ENCODE measurements at regions not wholly inside any gene's neighbourhood (a gene's known extent, or its start where the extent isn't known, plus 50 kb on each side); places are given as distances from the start of the nearest gene placed in this dataset.

- CTCF ChIA-PET = no interaction called here
- no peak for TF ChIP-seq CTCF (IDR thresholded peaks at IDR 0.05; ENCODE audit: low read depth, low read length)
- POLR2A ChIA-PET = no interaction called here
- H3K9me3 ChIP-seq (ENCODE audit: control insufficient read depth, insufficient read depth, low read length) = no peaks in the 10 kb centered on the region
- H3K4me3 ChIP-seq (ENCODE audit: low read depth, low read length) = no peak overlapping the region
- no peak overlapping the region for H3K27ac ChIP-seq (ENCODE audit: low read depth, low read length)
- DNase-seq (ENCODE audit: low read depth, low spot score) = no peak
- no peaks in the 10 kb centered on the region for H3K27me3 ChIP-seq (ENCODE audit: control insufficient read depth, insufficient read depth, low read length)
Measured at GRCh38 chr4:165782623-165783022, 90.4 kb upstream of the TLL1 start.

- no peak overlapping the region for H3K4me3 ChIP-seq (ENCODE audit: low read depth, low read length)
- no peak overlapping the region for H3K27ac ChIP-seq (ENCODE audit: low read depth, low read length)
- no peaks in the 10 kb centered on the region for H3K9me3 ChIP-seq (ENCODE audit: control insufficient read depth, insufficient read depth, low read length)
- TF ChIP-seq CTCF (IDR thresholded peaks at IDR 0.05; ENCODE audit: low read depth, low read length) = no peak
- H3K27me3 ChIP-seq (ENCODE audit: control insufficient read depth, insufficient read depth, low read length) = no peaks in the 10 kb centered on the region
- ChIA-PET CTCF (interaction anchor here (0.6 kb wide), 1 partner anchor 198 kb away, joined by 3 read pairs; no protein-coding TSS in a partner anchor), POLR2A (no interaction called here)
- DNase-seq (ENCODE audit: low read depth, low spot score) = no peak
Measured at GRCh38 chr4:165783626-165784025, 89.4 kb upstream of the TLL1 start.

- ChIA-PET POLR2A (no interaction called here), CTCF (no interaction called here)
- no peak overlapping the region for H3K27ac ChIP-seq (ENCODE audit: low read depth, low read length)
- no peaks in the 10 kb centered on the region for H3K27me3 ChIP-seq (ENCODE audit: control insufficient read depth, insufficient read depth, low read length)
- H3K9me3 ChIP-seq (ENCODE audit: control insufficient read depth, insufficient read depth, low read length) = no peaks in the 10 kb centered on the region
- no peak for DNase-seq (ENCODE audit: low read depth, low spot score)
- no peak overlapping the region for H3K4me3 ChIP-seq (ENCODE audit: low read depth, low read length)
- TF ChIP-seq CTCF (IDR thresholded peaks at IDR 0.05; ENCODE audit: low read depth, low read length) = no peak
Measured at GRCh38 chr4:165784672-165785071, 88.4 kb upstream of the TLL1 start.

- Histone ChIP-seq H3K27ac (ENCODE audit: low read depth, low read length) (no peak overlapping the region), H3K4me3 (ENCODE audit: low read depth, low read length) (no peak overlapping the region), H3K27me3 (ENCODE audit: control insufficient read depth, insufficient read depth, low read length) (no peaks in the 10 kb centered on the region), H3K9me3 (ENCODE audit: control insufficient read depth, insufficient read depth, low read length) (no peaks in the 10 kb centered on the region)
- TF ChIP-seq CTCF (IDR thresholded peaks at IDR 0.05; ENCODE audit: low read depth, low read length) = no peak
- no peak for DNase-seq (ENCODE audit: low read depth, low spot score)
- ChIA-PET POLR2A (no interaction called here), CTCF (no interaction called here)
Measured at GRCh38 chr4:165785337-165785736, 87.7 kb upstream of the TLL1 start.

- CTCF ChIA-PET = no interaction called here
- no peak for DNase-seq (ENCODE audit: low read depth, low spot score)
Measured at GRCh38 chr4:165787516-165788274, 85.3 kb upstream of the TLL1 start.

More at GRCh38 chr4:165787516-165788274, 85.3 kb upstream of the TLL1 start:
- Histone ChIP-seq H3K9me3 (ENCODE audit: control insufficient read depth, insufficient read depth, low read length) (no peaks in the 10 kb centered on the region), H3K27ac (ENCODE audit: low read depth, low read length) (no peak overlapping the region), H3K27me3 (ENCODE audit: control insufficient read depth, insufficient read depth, low read length) (no peaks in the 10 kb centered on the region), H3K4me3 (ENCODE audit: low read depth, low read length) (no peak overlapping the region)
- TF ChIP-seq CTCF (IDR thresholded peaks at IDR 0.05; ENCODE audit: low read depth, low read length) = no peak
- POLR2A ChIA-PET = no interaction called here
